Panc1 (cell line): ENCODE measurements at regions not wholly inside any gene's neighbourhood (a gene's known extent, or its start where the extent isn't known, plus 50 kb on each side); places are given as distances from the start of the nearest gene placed in this dataset.

ENCODE experiments used
- ATAC-seq: fragments of 200-7000 bp; cut with Tn5 transposase; 2 replicates; pipeline ENCODE4 v1.9.1; 2020; ENCODE audit warnings: mild to moderate bottlenecking, moderate library complexity
- BruUV-seq: library from RNA; stranded (reverse); fragments of 400-500 nt; replicated peaks from 2 replicates; lab custom pipeline; 2021; lab: Mats Ljungman, UMichigan
- CTCF ChIA-PET: fragments of 300-600 bp; sonication (Branson Sonifier 250); formaldehyde crosslinking; loops from one replicate; lab custom pipeline; 2022; ENCODE audit warnings: antibody characterized with exemption; lab: Charles Lee
- POLR2A ChIA-PET: fragments of 300-600 bp; sonication (Branson Sonifier 250); formaldehyde crosslinking; loops from one replicate; lab custom pipeline; 2022; ENCODE audit warnings: antibody characterized with exemption; lab: Charles Lee
- DNase-seq: peaks from one replicate; pipeline ENCODE4 v3.0.0-alpha.2; 2010; ENCODE audit warnings: low read depth, low spot score
- H3K27ac ChIP-seq: 2 replicates; pipeline ENCODE4 v1.5.1; 2011; ENCODE audit warnings: mild to moderate bottlenecking, low read length, inconsistent platforms
- H3K27me3 ChIP-seq: fragments of 200-500 bp; sonication (Bioruptor generic); 2 replicates; pipeline ENCODE4 v1.6.0; 2014; ENCODE audit warnings: low read length, inconsistent platforms; ENCODE audit not compliant: control insufficient read depth, insufficient read depth
- H3K36me3 ChIP-seq: fragments of 200-500 bp; sonication (Bioruptor generic); 2 replicates; pipeline ENCODE4 v1.5.1; 2014; ENCODE audit warnings: inconsistent platforms, mild to moderate bottlenecking, low read length, moderate library complexity; ENCODE audit not compliant: control insufficient read depth, insufficient read depth
- H3K4me1 ChIP-seq: 2 replicates; pipeline ENCODE4 v1.5.1; 2011; ENCODE audit warnings: inconsistent platforms, mild to moderate bottlenecking, low read length, moderate library complexity; ENCODE audit not compliant: control insufficient read depth, insufficient read depth
- H3K4me3 ChIP-seq, 2 experiments: 2 replicates each; pipeline ENCODE4 v1.5.1; 2011 to 2012; ENCODE audit warnings: low read depth in 2 of 2, low read length in 2 of 2, mild to moderate bottlenecking in 2 of 2, inconsistent platforms in 1 of 2, moderate library complexity in 1 of 2
- H3K9me3 ChIP-seq: fragments of 200-500 bp; sonication (Bioruptor generic); 2 replicates; pipeline ENCODE4 v1.5.1; 2014; ENCODE audit warnings: low read depth, mild to moderate bottlenecking, inconsistent platforms, low read length, moderate library complexity; ENCODE audit not compliant: control insufficient read depth, insufficient read depth
- CTCF ChIP-seq: fragments of 450-650 bp; IDR thresholded peaks from 2 replicates; pipeline ENCODE4 v1.5.1; 2017; ENCODE audit warnings: mild to moderate bottlenecking
- POLR2AphosphoS5 ChIP-seq: IDR thresholded peaks from 2 replicates; pipeline ENCODE4 v1.6.1; 2012; ENCODE audit warnings: mild to moderate bottlenecking, low read depth, low read length, moderate library complexity
- REST ChIP-seq, 2 experiments: IDR thresholded peaks; 2 replicates each; pipeline ENCODE4 v1.6.1; 2011 to 2012; ENCODE audit warnings: low read depth in 2 of 2, control low read depth in 1 of 2, low read length in 1 of 2, mild to moderate bottlenecking in 1 of 2, moderate library complexity in 1 of 2; ENCODE audit not compliant: insufficient read depth in 1 of 2
- SIN3A ChIP-seq: IDR thresholded peaks from 2 replicates; pipeline ENCODE4 v1.6.1; 2012; ENCODE audit warnings: low read depth, mild to moderate bottlenecking, low read length, moderate library complexity, borderline replicate concordance; ENCODE audit not compliant: insufficient read depth
- TCF7L2 ChIP-seq: IDR thresholded peaks from 2 replicates; pipeline ENCODE4 v1.6.1; 2011; ENCODE audit warnings: mild to moderate bottlenecking, low read depth, low read length, inconsistent platforms
- in situ Hi-C: cut with HindIII; loops from 2 replicates; pipeline ENCODE4 v1.10.0; 2016; ENCODE audit warnings: low sequenced_read_pairs, low pct_unique_long_range_greater_than_20kb
- intact Hi-C: fragments of 100-400 bp; cut with micrococcal nuclease; formaldehyde crosslinking; loops from one replicate; pipeline ENCODE4 v1.10.0; 2022; ENCODE audit not compliant: unreplicated experiment

GRCh38 chr10:65341323-65341925 lies 1584.4 kb upstream of the LRRTM3 start:
- no TSS peak for BruUV-seq
- intact Hi-C loops (no loop called here), in situ Hi-C loops (no loop called here)
- ChIA-PET CTCF (no interaction called here), POLR2A (no interaction called here)
- ATAC-seq: no peak
- Histone ChIP-seq H3K4me1 (no peaks in the 10 kb centered on the region), H3K27ac (no peak overlapping the region), H3K36me3 (no peaks in the 10 kb centered on the region), H3K4me3 (no peak overlapping the region), H3K9me3 (peaks cover 4% of the 10 kb centered on the region; the same call in 1 of the 2 replicates), H3K27me3 (no peaks in the 10 kb centered on the region)
- DNase-seq: no peak
- TF ChIP-seq CTCF: no peak
- no peak for TF ChIP-seq TCF7L2
- no peak for TF ChIP-seq POLR2AphosphoS5
- TF ChIP-seq REST (IDR thresholded peaks at IDR 0.05; ENCODE audit: insufficient read depth in 1 of 2, low read depth in 2 of 2, low read length in 1 of 2): no peak
- TF ChIP-seq SIN3A: no peak

- no peak overlapping the region for H3K4me3 ChIP-seq
- peaks cover 4% of the 10 kb centered on the region; the same call in 1 of the 2 replicates for H3K9me3 ChIP-seq
- ATAC-seq: no peak
- in situ Hi-C loops (no loop called here), intact Hi-C loops (no loop called here)
- no peak overlapping the region for H3K27ac ChIP-seq
- TF ChIP-seq TCF7L2 (no peak), SIN3A (no peak), POLR2AphosphoS5 (no peak), CTCF (no peak), REST (IDR thresholded peaks at IDR 0.05; ENCODE audit: insufficient read depth in 1 of 2, low read depth in 2 of 2, low read length in 1 of 2) (no peak)
- ChIA-PET POLR2A (no interaction called here), CTCF (interaction anchor here (0.7 kb wide), 1 partner anchor 471 kb away, joined by 3 read pairs; no protein-coding TSS in a partner anchor)
- H3K27me3 ChIP-seq: no peaks in the 10 kb centered on the region
- BruUV-seq: no TSS peak
- no peaks in the 10 kb centered on the region for H3K36me3 ChIP-seq
- no peaks in the 10 kb centered on the region for H3K4me1 ChIP-seq
- DNase-seq: no peak
These were observed 1583.6 kb upstream of the LRRTM3 start for GRCh38 chr10:65342245-65342644.
